CMK (cell line): ENCODE measurements at regions not wholly inside any gene's neighbourhood (a gene's known extent, or its start where the extent isn't known, plus 50 kb on each side); places are given as distances from the start of the nearest gene placed in this dataset.

ENCODE experiments used
- DNase-seq: peaks from one replicate; pipeline ENCODE4 v3.0.0-alpha.2; 2010; ENCODE audit warnings: low read depth

- DNase-seq, result no peak
Observed at GRCh38 chrY:21174697-21175463, 336.3 kb upstream of the RBMY1B start.

GRCh38 chrY:21175505-21175904, 335.6 kb upstream of the RBMY1B start:
- no peak for DNase-seq

GRCh38 chrY:21177306-21177800, 333.8 kb upstream of the RBMY1B start:
- DNase-seq, result no peak

DNA sequence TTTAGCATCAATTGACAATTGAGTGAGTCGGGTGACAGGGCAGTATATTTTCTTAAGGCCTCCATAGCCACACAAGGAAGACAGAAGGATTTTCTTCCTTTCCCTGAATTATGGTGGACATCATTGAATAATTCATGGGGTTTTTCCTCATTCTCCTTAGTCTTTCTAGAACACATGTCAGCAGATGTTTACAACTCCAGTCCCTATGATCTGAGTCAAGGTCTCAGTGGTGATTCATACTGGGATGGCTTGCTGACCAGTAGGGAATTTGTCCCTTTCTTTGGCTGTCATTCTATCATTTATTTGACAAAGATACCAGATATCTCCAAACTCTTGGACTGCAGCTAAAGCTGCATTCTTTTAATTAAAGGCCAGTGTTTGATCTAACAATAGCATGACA, 332.9 kb upstream of the RBMY1B start:
- DNase-seq, result no peak

GRCh38 chrY:21180921-21181320, 330.2 kb upstream of the RBMY1B start:
- no peak for DNase-seq

DNA sequence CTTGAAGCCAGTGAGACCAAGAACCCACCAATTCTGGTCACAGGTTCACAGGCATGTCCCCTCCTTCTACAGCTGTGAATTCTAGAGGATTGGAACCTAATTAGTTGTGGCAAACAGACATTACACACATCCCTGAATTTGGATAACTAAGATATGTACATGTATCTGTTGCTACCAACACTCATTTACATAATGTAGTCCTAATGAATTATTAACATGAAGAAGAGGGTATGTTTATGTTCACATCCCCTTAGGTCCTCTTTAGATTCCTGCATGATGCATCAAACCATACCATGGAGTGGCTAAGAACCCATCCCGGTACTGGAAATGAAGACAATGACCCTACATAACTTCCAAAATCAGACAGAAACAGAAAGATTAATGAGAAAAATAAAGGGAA, 326.9 kb upstream of the RBMY1B start:
- DNase-seq, result no peak

DNA sequence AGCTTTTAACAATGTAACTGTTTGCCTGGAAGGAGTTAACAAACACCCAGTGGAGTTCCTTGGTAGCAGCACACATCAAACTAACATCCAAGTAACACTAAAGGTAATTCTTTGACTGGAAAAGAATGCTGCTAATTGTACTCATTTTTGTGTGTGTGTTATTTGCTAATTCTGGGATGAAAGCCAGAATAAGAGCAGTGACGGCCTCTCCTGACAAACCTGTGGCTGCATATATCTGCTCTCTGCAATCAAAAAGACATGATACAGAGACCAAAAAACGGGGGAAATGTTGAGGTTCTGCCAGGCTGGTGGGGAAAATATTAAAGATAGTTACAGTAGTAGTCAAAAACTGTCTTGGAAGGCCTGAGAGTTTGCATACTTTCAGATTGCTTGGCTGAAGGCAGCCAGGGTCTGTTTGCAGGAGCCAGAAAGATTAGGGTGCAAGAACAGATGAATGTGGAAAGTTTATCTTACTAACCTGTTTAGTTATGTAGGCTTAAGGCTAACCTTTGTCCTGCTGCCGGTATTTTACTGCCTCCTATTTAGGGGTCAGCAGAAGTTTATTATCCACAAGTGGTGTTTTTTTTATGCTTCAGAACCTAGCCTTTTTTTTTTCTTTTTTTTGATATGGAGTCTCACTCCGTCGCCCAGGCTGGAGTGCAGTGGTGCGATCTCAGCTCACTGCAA, 325.6 kb upstream of the RBMY1B start:
- DNase-seq, result no peak

- DNase-seq, result no peak
Observed at GRCh38 chrY:21192694-21193093, 318.4 kb upstream of the RBMY1B start.

DNA sequence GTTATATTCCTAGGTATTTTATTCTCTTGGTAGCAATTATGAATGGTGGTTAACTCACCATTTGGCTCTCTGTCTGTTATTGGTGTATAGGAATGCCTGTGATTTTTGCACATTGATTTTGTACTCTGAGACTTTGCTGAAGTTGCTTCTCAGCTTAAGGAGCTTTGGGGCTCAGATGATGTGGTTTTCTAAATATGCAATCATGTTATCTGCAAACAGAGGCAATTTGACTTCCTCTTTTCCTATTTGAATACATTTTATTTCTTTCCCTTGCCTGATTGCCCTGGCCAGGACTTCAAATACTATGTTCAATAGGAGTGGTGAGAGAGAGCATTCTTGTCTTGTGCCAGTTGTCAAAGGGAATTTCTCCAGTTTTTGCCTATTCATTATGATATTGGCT, 310.9 kb upstream of the RBMY1B start:
- no peak for DNase-seq

DNA sequence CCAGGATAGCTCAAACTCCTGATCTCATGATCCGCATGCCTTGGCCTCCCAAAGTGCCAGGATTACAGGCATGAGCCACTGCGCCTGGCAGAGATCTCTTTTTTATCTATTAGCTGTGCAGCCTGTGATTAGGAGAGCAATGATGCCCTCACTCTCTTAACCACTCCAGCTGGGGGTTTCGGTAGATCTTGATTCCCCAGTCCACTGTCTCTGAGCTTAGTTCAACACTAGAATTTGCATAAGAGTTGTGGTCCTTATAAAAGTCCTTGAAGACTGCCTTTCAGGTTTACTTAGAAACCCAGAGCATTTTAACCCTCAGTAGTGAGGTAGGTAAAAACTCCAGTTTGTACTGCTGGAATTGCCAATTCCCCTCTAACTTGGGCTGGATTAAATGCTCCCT, 283.3 kb upstream of the RBMY1B start:
- no peak for DNase-seq

GRCh38 chrY:21240221-21240620, 270.9 kb upstream of the RBMY1B start:
- DNase-seq, result peak; percentile 68

GRCh38 chrY:21240662-21241310, 270.4 kb upstream of the RBMY1B start:
- peak; percentile 49 for DNase-seq

GRCh38 chrY:21242793-21243192, 268.3 kb upstream of the RBMY1B start:
- no peak for DNase-seq

GRCh38 chrY:21246780-21247179, 264.4 kb upstream of the RBMY1B start:
- peak; percentile 17 for DNase-seq

DNA sequence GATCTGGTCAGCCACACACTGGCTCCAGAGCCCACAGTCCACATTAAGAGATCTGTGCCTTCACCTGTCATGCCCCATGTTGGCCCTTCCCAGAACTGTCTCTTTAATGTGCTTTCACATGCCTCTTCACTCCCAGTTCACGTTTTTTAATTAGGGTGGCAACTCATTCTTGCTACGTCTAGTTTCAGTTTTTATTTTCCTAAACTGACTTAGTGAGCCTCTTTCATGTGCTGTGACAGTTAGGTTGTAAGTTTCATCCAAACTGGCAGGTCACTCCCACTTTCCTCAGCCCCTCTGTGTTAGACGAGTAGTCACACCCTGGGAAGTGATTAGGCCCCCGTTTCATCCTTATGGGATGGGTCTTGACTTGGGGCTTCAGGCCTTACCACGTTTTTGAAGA, 262.5 kb upstream of the RBMY1B start:
- no peak for DNase-seq

- DNase-seq, result no peak
Observed at GRCh38 chrY:21253455-21254248, 257.5 kb upstream of the RBMY1B start.

- DNase-seq, result no peak
Observed at GRCh38 chrY:21254476-21254875, 256.7 kb upstream of the RBMY1B start.

DNA sequence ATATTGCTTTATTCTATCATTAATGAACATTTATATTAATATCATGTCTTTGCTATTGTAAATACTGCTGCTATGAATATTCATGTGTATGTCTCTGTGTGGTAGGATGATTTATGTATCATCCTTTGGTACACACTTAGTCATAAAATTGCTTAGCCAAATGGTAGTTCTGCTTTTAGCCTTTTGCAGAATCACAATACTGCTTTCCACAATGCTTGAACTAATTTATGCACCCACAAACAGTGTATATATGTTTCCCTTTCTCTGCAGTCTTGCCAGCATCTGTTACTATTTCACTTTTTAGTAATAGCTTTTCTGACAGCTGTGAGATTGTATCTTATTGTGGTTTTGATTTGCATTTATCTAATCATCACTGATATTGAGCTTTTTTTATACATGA, 254.3 kb upstream of the RBMY1B start:
- DNase-seq, result no peak

DNA sequence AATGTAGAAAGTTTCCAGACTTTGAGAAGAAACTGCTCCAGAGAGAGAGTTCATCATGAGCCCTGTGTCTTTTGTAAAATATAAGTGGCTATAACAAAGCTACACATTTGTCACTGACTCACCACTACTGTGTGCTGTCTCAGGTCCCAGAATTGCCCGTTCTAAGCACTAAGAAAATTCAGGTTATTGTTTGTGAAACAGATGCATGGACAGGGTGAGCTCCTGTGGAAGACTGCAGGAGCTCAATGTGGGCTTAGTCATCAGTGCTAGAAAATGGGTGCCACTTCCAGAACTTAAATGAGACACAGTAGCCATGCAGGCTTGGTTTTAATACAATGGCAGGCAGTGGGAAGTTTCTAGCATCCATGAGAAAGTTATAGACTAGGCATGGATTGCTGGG, 251.4 kb upstream of the RBMY1B start:
- no peak for DNase-seq

DNA sequence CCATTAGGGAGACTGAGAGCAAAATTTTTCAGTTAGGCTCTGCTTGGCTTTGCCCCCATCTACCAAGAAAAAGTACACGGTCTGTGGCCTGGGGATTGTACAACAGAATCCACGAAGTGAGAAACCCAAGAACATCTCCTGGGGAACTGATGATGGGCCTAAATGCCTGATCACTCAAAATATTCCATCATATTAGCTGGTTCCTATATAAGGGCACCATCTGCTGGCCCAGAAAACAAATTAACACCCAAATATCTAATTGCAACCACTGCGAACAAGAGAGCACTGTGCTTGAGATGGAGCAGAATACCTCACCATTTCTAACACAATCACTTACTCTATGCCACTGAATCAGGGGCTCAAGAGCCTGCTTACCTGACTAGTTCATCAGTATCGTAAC, 250.8 kb upstream of the RBMY1B start:
- DNase-seq, result no peak

DNA sequence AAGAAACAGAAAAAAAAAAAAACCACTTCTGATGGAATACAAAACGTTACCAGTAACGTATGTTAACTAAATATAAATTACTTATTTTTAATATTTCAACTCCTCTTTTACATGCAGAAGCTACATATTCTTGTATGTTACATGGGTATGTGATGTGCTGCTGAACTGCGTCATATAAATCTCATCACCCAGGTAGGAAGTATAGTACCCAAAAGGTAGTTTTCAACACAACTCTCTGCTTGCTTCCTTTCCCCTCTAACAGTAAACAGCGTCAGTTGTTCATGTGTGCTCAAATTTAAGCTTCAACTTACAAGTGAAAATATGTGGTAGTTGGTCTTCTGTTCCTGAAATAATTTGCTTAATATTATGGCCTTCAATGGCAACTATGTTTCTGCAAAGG, 250.0 kb upstream of the RBMY1B start:
- DNase-seq, result no peak

DNA sequence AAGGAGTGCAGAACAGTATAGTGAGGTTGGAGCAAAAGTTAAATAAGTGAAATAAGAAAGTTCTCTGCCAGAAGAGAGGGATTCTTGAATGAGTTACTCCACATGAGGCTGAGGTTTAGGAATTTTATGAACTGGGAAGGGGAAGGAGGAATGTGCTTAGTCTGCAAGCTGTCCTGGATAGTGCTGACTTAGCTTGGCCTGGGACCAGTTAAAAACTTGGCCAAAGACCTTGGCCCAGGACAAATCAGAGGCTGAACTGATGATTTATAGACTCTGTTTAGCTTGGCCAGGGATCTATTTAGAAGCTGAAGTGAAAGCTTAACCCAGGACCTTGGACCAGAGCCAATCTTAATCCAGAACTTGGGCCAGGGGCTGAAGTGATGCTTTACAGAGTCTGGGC, 244.4 kb upstream of the RBMY1B start:
- no peak for DNase-seq
